Ovary (tissue), 7 donors: ENCODE measurements at regions not wholly inside any gene's neighbourhood (a gene's known extent, or its start where the extent isn't known, plus 50 kb on each side); places are given as distances from the start of the nearest gene placed in this dataset. TPM values are rescaled to one million over a fixed set of nuclear protein-coding genes. Genes with fewer than 3 reads are reported as not detected.
"Not testable (repeated sequence)": the region's sequence is repeated elsewhere in the genome, so short reads cannot be mapped to it uniquely, and the experiment has no call there.

Experiments
- DNase-seq, 5 donors: peaks; one replicate each; pipeline ENCODE4 v3.0.0-alpha.2; 2019 to 2020
- H3K27ac ChIP-seq, 2 donors: fragments of 200-600 bp; one replicate each; pipeline versions ENCODE4 v1.5.1 to v1.8.0; 2019 to 2022
- H3K27me3 ChIP-seq: fragments of 200-600 bp; one replicate; pipeline ENCODE4 v1.8.0; 2022
- H3K36me3 ChIP-seq: fragments of 200-600 bp; sonication (generic); one replicate; pipeline ENCODE4 v1.5.1; 2019
- H3K4me1 ChIP-seq: one replicate; pipeline ENCODE4 v1.8.1; 2013; ENCODE audit warnings: mild to moderate bottlenecking, moderate library complexity; ENCODE audit not compliant: insufficient read depth
- H3K4me3 ChIP-seq: fragments of 200-600 bp; sonication (generic); one replicate; pipeline ENCODE4 v1.5.1; 2017
- H3K9me3 ChIP-seq, 2 donors: fragments of 200-600 bp in 1 of 2; sonication (generic) in 1 of 2; one replicate each; pipeline versions ENCODE4 v1.5.1 to v1.8.1; 2013 to 2019; ENCODE audit warnings: mild to moderate bottlenecking in 1 of 2, moderate library complexity in 1 of 2
- EP300 ChIP-seq: sonication (generic); formaldehyde crosslinking; IDR thresholded peaks from one replicate; pipeline ENCODE4 v1.6.1; 2017; ENCODE audit warnings: antibody characterized with exemption
- POLR2A ChIP-seq: fragments of 450-650 bp; IDR thresholded peaks from one replicate; pipeline ENCODE4 v1.6.1; 2017; ENCODE audit warnings: antibody characterized with exemption, mild to moderate bottlenecking, moderate library complexity
- WGBS, 3 donors: extraction: QIAGEN DNeasy Blood & Tissue Kit in 1 of 3; methylation state at CpG; one replicate each; pipeline versions ENCODE4 v1.1.5 to v1.1.7; 2013 to 2017; 5-methylcytosine and 5-hydroxymethylcytosine counted together
- intact Hi-C, 4 donors: fragments of 100-400 bp; cut with DNase I; formaldehyde crosslinking; loops; one replicate each; pipeline versions ENCODE4 v1.11.0 to v1.15.1; 2022 to 2023
- small RNA-seq: library from RNA; depleted of rRNA; stranded (forward); fragments of <200 nt; gene quantifications from one replicate; pipeline ENCODE3, GENCODE V24; 2016
- TF ChIP-seq, protein P1 (sequence below), 3 donors: fragments of 450-650 bp in 2 of 3; fragments of 200-600 bp in 1 of 3; IDR thresholded peaks; one replicate each; pipeline versions ENCODE4 v1.5.1 to v1.8.0; 2016 to 2022; ENCODE audit warnings: antibody characterized with exemption in 3 of 3, mild to moderate bottlenecking in 1 of 3
- donor health status: DM: no; HTN: no; CAD: no; lungs with moderate emphysema.
- donor health status: DM: no; HTN: no; CAD: no.
- donor health status: Bipolar disorder and iron deficiency.
- donor health status: DM: no; HTN: no; CAD: no.
- donor health status: DM: yes; HTN: yes; CAD: no.

DNA sequence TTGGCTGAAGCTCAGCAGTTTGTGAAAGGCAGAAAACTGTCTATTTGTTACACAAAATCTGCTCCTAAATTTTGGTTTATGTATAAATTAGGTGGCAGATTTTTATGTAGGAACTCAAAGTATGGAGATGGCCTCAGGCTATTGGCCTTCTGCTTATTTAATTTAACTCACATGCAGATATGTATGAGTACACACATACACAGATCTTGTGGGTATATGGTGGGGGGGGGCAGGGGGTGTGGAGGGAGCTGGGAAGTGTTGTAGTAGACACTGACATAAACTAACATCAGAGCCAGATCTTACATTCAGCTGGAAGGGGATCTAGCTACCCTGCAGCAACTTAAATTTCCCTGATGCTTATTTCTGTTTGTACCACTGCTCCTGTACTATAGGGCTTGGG lies 170.8 kb downstream of the EPM2A start:
- Histone ChIP-seq H3K4me1 (no peaks in the 10 kb centered on the region), H3K27me3 (no peaks in the 10 kb centered on the region), H3K4me3 (no peak overlapping the region), H3K27ac (no peak overlapping the region), H3K36me3 (no peaks in the 10 kb centered on the region), H3K9me3 (no peaks in the 10 kb centered on the region)
- intact Hi-C loops: no loop called here
- no peak for DNase-seq
- TF ChIP-seq EP300 (no peak), POLR2A (no peak)
- TF ChIP-seq, protein P1, sequence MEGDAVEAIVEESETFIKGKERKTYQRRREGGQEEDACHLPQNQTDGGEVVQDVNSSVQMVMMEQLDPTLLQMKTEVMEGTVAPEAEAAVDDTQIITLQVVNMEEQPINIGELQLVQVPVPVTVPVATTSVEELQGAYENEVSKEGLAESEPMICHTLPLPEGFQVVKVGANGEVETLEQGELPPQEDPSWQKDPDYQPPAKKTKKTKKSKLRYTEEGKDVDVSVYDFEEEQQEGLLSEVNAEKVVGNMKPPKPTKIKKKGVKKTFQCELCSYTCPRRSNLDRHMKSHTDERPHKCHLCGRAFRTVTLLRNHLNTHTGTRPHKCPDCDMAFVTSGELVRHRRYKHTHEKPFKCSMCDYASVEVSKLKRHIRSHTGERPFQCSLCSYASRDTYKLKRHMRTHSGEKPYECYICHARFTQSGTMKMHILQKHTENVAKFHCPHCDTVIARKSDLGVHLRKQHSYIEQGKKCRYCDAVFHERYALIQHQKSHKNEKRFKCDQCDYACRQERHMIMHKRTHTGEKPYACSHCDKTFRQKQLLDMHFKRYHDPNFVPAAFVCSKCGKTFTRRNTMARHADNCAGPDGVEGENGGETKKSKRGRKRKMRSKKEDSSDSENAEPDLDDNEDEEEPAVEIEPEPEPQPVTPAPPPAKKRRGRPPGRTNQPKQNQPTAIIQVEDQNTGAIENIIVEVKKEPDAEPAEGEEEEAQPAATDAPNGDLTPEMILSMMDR (IDR thresholded peaks at IDR 0.05): no peak

DNA sequence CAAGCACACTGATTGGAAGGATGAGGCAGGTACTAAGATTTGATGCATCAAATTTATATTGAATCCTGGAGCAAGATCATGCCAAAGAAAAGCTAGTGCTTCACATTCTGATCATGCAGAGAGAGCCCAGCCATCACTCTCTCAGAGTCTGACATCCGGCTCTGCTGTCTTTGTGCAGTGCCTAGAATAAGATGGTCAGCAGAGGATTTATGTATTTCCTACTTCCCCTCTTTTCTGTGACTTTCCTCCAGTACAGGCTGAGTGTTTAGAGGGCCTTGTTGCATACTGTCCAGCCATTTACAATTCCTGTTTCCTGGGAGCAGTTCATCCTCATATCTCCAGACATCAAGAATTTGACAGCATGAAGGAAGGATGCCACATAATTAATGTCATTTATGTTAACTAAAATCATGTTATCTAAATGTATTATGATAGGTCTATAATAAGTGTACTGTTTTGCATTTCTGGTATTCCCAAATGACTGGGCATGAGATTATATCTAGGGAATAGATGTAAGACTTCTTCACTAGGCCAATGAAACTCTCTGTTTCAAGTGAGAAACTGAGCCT lies 167.6 kb downstream of the EPM2A start:
- no peaks in the 10 kb centered on the region for H3K36me3 ChIP-seq
- 73 to 94% (median 75%) methylated on average over 1 of the region's 1 CpG for WGBS, 3 donors
- intact Hi-C loops: no loop called here

DNA sequence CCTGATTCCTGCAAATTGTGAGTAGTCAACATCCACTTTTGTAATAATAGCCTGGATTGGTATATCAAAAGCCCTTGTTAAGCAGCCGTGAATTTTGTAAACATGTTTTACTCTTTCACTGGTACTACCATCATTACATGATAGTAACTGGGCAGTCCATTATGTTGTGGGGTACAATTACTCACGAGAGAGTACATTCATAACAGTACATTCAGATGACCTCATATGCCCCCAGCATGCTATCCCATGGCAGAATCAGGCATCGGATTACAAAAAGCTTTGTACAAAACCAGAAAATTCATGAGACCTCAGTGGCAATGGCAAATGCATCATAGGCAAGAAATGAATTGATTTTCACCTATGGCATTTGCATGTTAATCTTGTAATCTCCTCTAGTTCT lies 166.2 kb downstream of the EPM2A start:
- no peak for DNase-seq
- 55 to 62% (median 58%) methylated on average over 3 of the region's 3 CpGs for WGBS, 3 donors
- no peaks in the 10 kb centered on the region for H3K27me3 ChIP-seq
- TF ChIP-seq POLR2A (no peak), EP300 (no peak)
- TF ChIP-seq, protein P1 (IDR thresholded peaks at IDR 0.05): no peak
- no peaks in the 10 kb centered on the region for H3K36me3 ChIP-seq
- H3K9me3 ChIP-seq: peaks cover 0 to 3% of the 10 kb centered on the region in 2 donors
- no peak overlapping the region for H3K4me3 ChIP-seq
- no peaks in the 10 kb centered on the region for H3K4me1 ChIP-seq
- no peak overlapping the region for H3K27ac ChIP-seq
- intact Hi-C loops: no loop called here

More for the DNA sequence above, 167.6 kb downstream of the EPM2A start:
- no peak overlapping the region for H3K27ac ChIP-seq
- no peak overlapping the region for H3K4me3 ChIP-seq
- no peaks in the 10 kb centered on the region for H3K4me1 ChIP-seq
- TF ChIP-seq EP300 (no peak), POLR2A (no peak)
- TF ChIP-seq, protein P1 (IDR thresholded peaks at IDR 0.05): no peak
- DNase-seq: no peak
- H3K9me3 ChIP-seq: peaks cover 0 to 3% of the 10 kb centered on the region in 2 donors
- H3K27me3 ChIP-seq: no peaks in the 10 kb centered on the region

DNA sequence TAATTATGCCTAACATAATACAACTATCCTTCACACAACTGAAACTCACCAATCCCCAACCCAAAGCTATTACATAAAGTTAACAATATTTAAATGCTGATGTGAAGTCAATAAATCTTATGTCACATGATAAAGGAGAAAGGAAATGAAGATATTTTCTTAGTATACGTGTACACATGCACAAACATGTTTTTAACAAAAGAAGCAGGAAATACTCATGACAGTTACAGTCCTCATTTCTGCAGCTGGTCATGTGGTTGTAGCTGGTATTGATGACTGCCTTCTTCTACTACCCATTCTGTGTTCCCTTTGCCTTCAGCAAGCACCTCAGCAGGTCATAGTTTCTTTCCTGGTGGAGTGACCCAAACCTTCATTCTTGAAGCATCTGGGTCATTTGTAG lies 165.0 kb downstream of the EPM2A start:
- H3K27ac ChIP-seq, H3K4me1 ChIP-seq, H3K27me3 ChIP-seq, DNase-seq, intact Hi-C loops, H3K36me3 ChIP-seq, H3K9me3 ChIP-seq, H3K4me3 ChIP-seq: not testable (repeated sequence)
- WGBS, 3 donors: 72 to 84% (median 80%) methylated on average over 1 of the region's 1 CpG

DNA sequence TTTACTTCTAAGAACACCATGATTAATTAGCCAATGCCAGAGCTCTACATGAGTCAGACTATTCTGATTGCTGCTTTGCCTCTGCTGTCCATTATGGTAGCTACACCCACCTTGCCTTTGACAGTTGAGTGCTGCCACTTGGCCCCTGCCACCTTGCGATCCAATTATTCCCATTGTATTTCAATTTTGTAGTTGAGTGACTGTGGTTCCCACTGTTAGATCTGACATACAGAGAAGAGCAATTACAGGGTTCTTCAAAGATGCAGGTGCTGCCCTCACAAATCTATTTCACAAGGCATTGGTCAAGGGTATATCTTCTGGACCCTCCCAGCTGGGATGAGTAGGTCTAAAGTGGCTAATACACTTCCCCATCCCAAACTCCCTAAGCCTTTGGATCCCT lies 161.1 kb downstream of the EPM2A start:
- WGBS, 3 donors: 98 to 100% (median 100%) methylated on average over 1 of the region's 1 CpG
- intact Hi-C loops: not testable (repeated sequence)

More for the DNA sequence above, 161.1 kb downstream of the EPM2A start:
- DNase-seq, H3K27me3 ChIP-seq, H3K9me3 ChIP-seq, H3K4me1 ChIP-seq, H3K36me3 ChIP-seq, H3K27ac ChIP-seq, H3K4me3 ChIP-seq: not testable (repeated sequence)

Small RNA genes lying in the stretch of these regions (small RNA-seq; reads per million reads assigned to genes)
- gene RNU1-33P: not detected
